ENCODE measurements at regions not wholly inside any gene's neighbourhood (a gene's known extent, or its start where the extent isn't known, plus 50 kb on each side); places are given as distances from the start of the nearest gene placed in this dataset.

GRCh38 chr2:83742117-83742782, 716.8 kb downstream of the SUCLG1 start:
- TF ChIP-seq CREB1 (IDR thresholded peaks at IDR 0.05; ENCODE audit: low read depth) (no peak), NR2C2 (IDR thresholded peaks at IDR 0.05; ENCODE audit: borderline replicate concordance, control insufficient read depth, insufficient read length, low read depth) (no peak), ESRRA (IDR thresholded peaks at IDR 0.05; ENCODE audit: low read length) (no peak), EED (IDR thresholded peaks at IDR 0.05; ENCODE audit: low read depth) (no peak), CHD2 (IDR thresholded peaks at IDR 0.05; ENCODE audit: borderline replicate concordance, low read depth, low read length) (no peak), SRF (IDR thresholded peaks at IDR 0.05; ENCODE audit: low read depth in 2 of 2, low read length in 2 of 2) (no peak), CTCF (IDR thresholded peaks at IDR 0.05 in 2 of 3, conservative IDR thresholded peaks at IDR 0.05 in 1 of 3; ENCODE audit: control insufficient read depth in 2 of 3, extremely low read depth in 1 of 3, insufficient read depth in 1 of 3, low read depth in 3 of 3, low read length in 3 of 3) (no peak), RCOR1 (conservative IDR thresholded peaks at IDR 0.05; ENCODE audit: low read depth, low read length) (no peak), TARDBP (IDR thresholded peaks at IDR 0.05; ENCODE audit: borderline replicate concordance) (no peak), POLR2AphosphoS5 (IDR thresholded peaks at IDR 0.05; ENCODE audit: low read length) (no peak)
